ENCODE measurements at regions not wholly inside any gene's neighbourhood (a gene's known extent, or its start where the extent isn't known, plus 50 kb on each side); places are given as distances from the start of the nearest gene placed in this dataset.
A peak's percentile ranks its signal among the peaks of the same experiment; 100 is the strongest.

- no peak overlapping the region for H4K8ac ChIP-seq (ENCODE audit: low read length)
- H3K4ac ChIP-seq (ENCODE audit: low read depth in 1 of 2, low read length in 2 of 2), result no peak overlapping the region
- no peak overlapping the region for H2BK15ac ChIP-seq (ENCODE audit: low read depth, poor library complexity, severe bottlenecking)
- H3K18ac ChIP-seq (ENCODE audit: low read depth in 1 of 2, low read length in 2 of 2), result no peak overlapping the region
- WGBS, result 57% methylated on average over 1 of the region's 3 CpGs
- DNase-seq, result no peak
- no peak overlapping the region for H2BK120ac ChIP-seq (ENCODE audit: low read depth, low read length)
- H3K79me1 ChIP-seq (replicated peaks; ENCODE audit: low read length, poor library complexity, severe bottlenecking), result no peaks in the 10 kb centered on the region
- H3K4me1 ChIP-seq (ENCODE audit: control insufficient read depth, insufficient read depth, low read depth, low read length), result no peaks in the 10 kb centered on the region
- H3K4me2 ChIP-seq (ENCODE audit: low read length, poor library complexity, severe bottlenecking), result no peak overlapping the region
- H3K27me3 ChIP-seq (ENCODE audit: control insufficient read depth in 1 of 2, insufficient read depth in 1 of 2, low read length in 2 of 2), result no peaks in the 10 kb centered on the region
- no peak overlapping the region for H3K14ac ChIP-seq (ENCODE audit: low read length in 2 of 2)
- no peaks in the 10 kb centered on the region for H3K36me3 ChIP-seq (ENCODE audit: control insufficient read depth in 1 of 2, insufficient read depth in 2 of 2, low read depth in 1 of 2, low read length in 2 of 2)
- no peaks in the 10 kb centered on the region for H3K9me3 ChIP-seq (ENCODE audit: control insufficient read depth, low read length)
- no peak overlapping the region for H2BK5ac ChIP-seq (ENCODE audit: low read depth, low read length, poor library complexity, severe bottlenecking)
- H3K9ac ChIP-seq (ENCODE audit: low read length), result no peak overlapping the region
- no peak overlapping the region for H3K23ac ChIP-seq (ENCODE audit: low read length in 2 of 2)
- H2BK12ac ChIP-seq (ENCODE audit: low read length in 2 of 2), result no peak overlapping the region
- no peak overlapping the region for H3K4me3 ChIP-seq (ENCODE audit: insufficient read depth in 1 of 2, low read depth in 1 of 2, low read length in 2 of 2)
- no peak overlapping the region for H2AK5ac ChIP-seq (ENCODE audit: low read length, severe bottlenecking)
- H3K27ac ChIP-seq (ENCODE audit: low read length, poor library complexity, severe bottlenecking), result no peak overlapping the region
- H2AFZ ChIP-seq (ENCODE audit: low read depth, low read length), result no peak overlapping the region
- no peak overlapping the region for H4K91ac ChIP-seq (ENCODE audit: low read length)
These were observed 138.8 kb downstream of the ZWINT start for GRCh38 chr10:56222237-56222636.

- no peak overlapping the region for H2BK12ac ChIP-seq (ENCODE audit: low read length in 2 of 2)
- no peaks in the 10 kb centered on the region for H3K27me3 ChIP-seq (ENCODE audit: control insufficient read depth in 1 of 2, insufficient read depth in 1 of 2, low read length in 2 of 2)
- no peaks in the 10 kb centered on the region for H3K36me3 ChIP-seq (ENCODE audit: control insufficient read depth in 1 of 2, insufficient read depth in 2 of 2, low read depth in 1 of 2, low read length in 2 of 2)
- no peak overlapping the region for H3K27ac ChIP-seq (ENCODE audit: low read length, poor library complexity, severe bottlenecking)
- no peak overlapping the region for H3K18ac ChIP-seq (ENCODE audit: low read depth in 1 of 2, low read length in 2 of 2)
- no peak overlapping the region for H2BK120ac ChIP-seq (ENCODE audit: low read depth, low read length)
- no peak overlapping the region for H4K8ac ChIP-seq (ENCODE audit: low read length)
- no peak overlapping the region for H3K4me3 ChIP-seq (ENCODE audit: insufficient read depth in 1 of 2, low read depth in 1 of 2, low read length in 2 of 2)
- peaks cover 2% of the 10 kb centered on the region for H3K4me1 ChIP-seq (ENCODE audit: control insufficient read depth, insufficient read depth, low read depth, low read length)
- DNase-seq, result no peak
- H3K23ac ChIP-seq (ENCODE audit: low read length in 2 of 2), result no peak overlapping the region
- H3K14ac ChIP-seq (ENCODE audit: low read length in 2 of 2), result no peak overlapping the region
- no peak overlapping the region for H3K9ac ChIP-seq (ENCODE audit: low read length)
- no peak overlapping the region for H3K4me2 ChIP-seq (ENCODE audit: low read length, poor library complexity, severe bottlenecking)
- no peak overlapping the region for H3K4ac ChIP-seq (ENCODE audit: low read depth in 1 of 2, low read length in 2 of 2)
- H2AK5ac ChIP-seq (ENCODE audit: low read length, severe bottlenecking), result no peak overlapping the region
- no peaks in the 10 kb centered on the region for H3K79me1 ChIP-seq (replicated peaks; ENCODE audit: low read length, poor library complexity, severe bottlenecking)
- no peak overlapping the region for H2BK5ac ChIP-seq (ENCODE audit: low read depth, low read length, poor library complexity, severe bottlenecking)
- H3K9me3 ChIP-seq (ENCODE audit: control insufficient read depth, low read length), result no peaks in the 10 kb centered on the region
- H4K91ac ChIP-seq (ENCODE audit: low read length), result peak overlapping the region; percentile 25
- WGBS, result 85% methylated on average over 6 of the region's 6 CpGs
- H2BK15ac ChIP-seq (ENCODE audit: low read depth, poor library complexity, severe bottlenecking), result no peak overlapping the region
- no peak overlapping the region for H2AFZ ChIP-seq (ENCODE audit: low read depth, low read length)
These were observed 148.1 kb downstream of the ZWINT start for GRCh38 chr10:56212951-56213350.

- H3K4me1 ChIP-seq (ENCODE audit: control insufficient read depth, insufficient read depth, low read depth, low read length), result no peaks in the 10 kb centered on the region
- no peak overlapping the region for H2BK15ac ChIP-seq (ENCODE audit: low read depth, poor library complexity, severe bottlenecking)
- H3K18ac ChIP-seq (ENCODE audit: low read depth in 1 of 2, low read length in 2 of 2), result no peak overlapping the region
- no peak overlapping the region for H2AFZ ChIP-seq (ENCODE audit: low read depth, low read length)
- no peak overlapping the region for H3K23ac ChIP-seq (ENCODE audit: low read length in 2 of 2)
- H2BK120ac ChIP-seq (ENCODE audit: low read depth, low read length), result no peak overlapping the region
- no peak for DNase-seq
- H3K14ac ChIP-seq (ENCODE audit: low read length in 2 of 2), result no peak overlapping the region
- H3K9ac ChIP-seq (ENCODE audit: low read length), result no peak overlapping the region
- no peak overlapping the region for H4K91ac ChIP-seq (ENCODE audit: low read length)
- no peak overlapping the region for H2BK12ac ChIP-seq (ENCODE audit: low read length in 2 of 2)
- 72% methylated on average over 2 of the region's 2 CpGs for WGBS
- no peak overlapping the region for H4K8ac ChIP-seq (ENCODE audit: low read length)
- no peak overlapping the region for H2AK5ac ChIP-seq (ENCODE audit: low read length, severe bottlenecking)
- H3K27ac ChIP-seq (ENCODE audit: low read length, poor library complexity, severe bottlenecking), result no peak overlapping the region
- H3K4me3 ChIP-seq (ENCODE audit: insufficient read depth in 1 of 2, low read depth in 1 of 2, low read length in 2 of 2), result no peak overlapping the region
- H3K36me3 ChIP-seq (ENCODE audit: control insufficient read depth in 1 of 2, insufficient read depth in 2 of 2, low read depth in 1 of 2, low read length in 2 of 2), result no peaks in the 10 kb centered on the region
- peaks cover 10% of the 10 kb centered on the region for H3K9me3 ChIP-seq (ENCODE audit: control insufficient read depth, low read length)
- no peak overlapping the region for H3K4me2 ChIP-seq (ENCODE audit: low read length, poor library complexity, severe bottlenecking)
- no peaks in the 10 kb centered on the region for H3K79me1 ChIP-seq (replicated peaks; ENCODE audit: low read length, poor library complexity, severe bottlenecking)
- no peak overlapping the region for H3K4ac ChIP-seq (ENCODE audit: low read depth in 1 of 2, low read length in 2 of 2)
- no peaks in the 10 kb centered on the region for H3K27me3 ChIP-seq (ENCODE audit: control insufficient read depth in 1 of 2, insufficient read depth in 1 of 2, low read length in 2 of 2)
- no peak overlapping the region for H2BK5ac ChIP-seq (ENCODE audit: low read depth, low read length, poor library complexity, severe bottlenecking)
These were observed 179.5 kb downstream of the ZWINT start for GRCh38 chr10:56181607-56182006.

DNA sequence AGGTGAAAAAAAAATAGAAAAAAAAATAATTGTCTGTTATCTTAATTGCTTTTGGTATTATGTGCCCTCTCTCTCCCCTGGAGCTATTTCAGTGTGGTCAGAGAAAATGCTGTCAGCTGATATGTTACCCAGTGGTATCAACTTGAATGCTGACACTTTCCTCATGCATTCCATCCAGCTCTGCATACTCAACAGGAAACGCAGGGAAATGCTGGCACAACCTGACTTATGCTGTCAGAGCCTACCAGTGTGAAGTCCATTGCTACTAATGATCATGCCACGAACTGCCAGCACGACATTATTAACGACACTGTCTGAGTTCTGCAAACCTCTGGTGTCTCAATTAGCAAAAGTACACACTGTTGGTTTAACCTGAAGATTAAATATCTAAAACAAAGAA is 182.8 kb downstream of the ZWINT start:
- no peak overlapping the region for H2AFZ ChIP-seq (ENCODE audit: low read depth, low read length)
- no peak overlapping the region for H3K4me2 ChIP-seq (ENCODE audit: low read length, poor library complexity, severe bottlenecking)
- no peak overlapping the region for H2BK12ac ChIP-seq (ENCODE audit: low read length in 2 of 2)
- no peak overlapping the region for H3K14ac ChIP-seq (ENCODE audit: low read length in 2 of 2)
- no peak overlapping the region for H3K18ac ChIP-seq (ENCODE audit: low read depth in 1 of 2, low read length in 2 of 2)
- H4K91ac ChIP-seq (ENCODE audit: low read length), result no peak overlapping the region
- no peak overlapping the region for H3K27ac ChIP-seq (ENCODE audit: low read length, poor library complexity, severe bottlenecking)
- no peak overlapping the region for H3K23ac ChIP-seq (ENCODE audit: low read length in 2 of 2)
- H3K4me1 ChIP-seq (ENCODE audit: control insufficient read depth, insufficient read depth, low read depth, low read length), result no peaks in the 10 kb centered on the region
- WGBS, result 38% methylated on average over 1 of the region's 4 CpGs
- no peak overlapping the region for H2AK5ac ChIP-seq (ENCODE audit: low read length, severe bottlenecking)
- no peak overlapping the region for H3K4ac ChIP-seq (ENCODE audit: low read depth in 1 of 2, low read length in 2 of 2)
- no peak overlapping the region for H2BK15ac ChIP-seq (ENCODE audit: low read depth, poor library complexity, severe bottlenecking)
- no peaks in the 10 kb centered on the region for H3K36me3 ChIP-seq (ENCODE audit: control insufficient read depth in 1 of 2, insufficient read depth in 2 of 2, low read depth in 1 of 2, low read length in 2 of 2)
- no peak overlapping the region for H2BK120ac ChIP-seq (ENCODE audit: low read depth, low read length)
- H3K9ac ChIP-seq (ENCODE audit: low read length), result no peak overlapping the region
- no peak overlapping the region for H2BK5ac ChIP-seq (ENCODE audit: low read depth, low read length, poor library complexity, severe bottlenecking)
- H3K4me3 ChIP-seq (ENCODE audit: insufficient read depth in 1 of 2, low read depth in 1 of 2, low read length in 2 of 2), result no peak overlapping the region
- H3K9me3 ChIP-seq (ENCODE audit: control insufficient read depth, low read length), result peaks cover 10% of the 10 kb centered on the region
- peak overlapping the region; percentile 80 for H4K8ac ChIP-seq (ENCODE audit: low read length)
- no peak for DNase-seq
- H3K79me1 ChIP-seq (replicated peaks; ENCODE audit: low read length, poor library complexity, severe bottlenecking), result no peaks in the 10 kb centered on the region
- H3K27me3 ChIP-seq (ENCODE audit: control insufficient read depth in 1 of 2, insufficient read depth in 1 of 2, low read length in 2 of 2), result no peaks in the 10 kb centered on the region
